ENCODE measurements at regions not wholly inside any gene's neighbourhood (a gene's known extent, or its start where the extent isn't known, plus 50 kb on each side); places are given as distances from the start of the nearest gene placed in this dataset.
"Not testable (repeated sequence)": the region's sequence is repeated elsewhere in the genome, so short reads cannot be mapped to it uniquely, and the experiment has no call there.

- DNase-seq (ENCODE audit: low read depth) = no peak
These were observed 345.8 kb downstream of the TEX29 start for GRCh38 chr13:111666164-111666776.

DNA sequence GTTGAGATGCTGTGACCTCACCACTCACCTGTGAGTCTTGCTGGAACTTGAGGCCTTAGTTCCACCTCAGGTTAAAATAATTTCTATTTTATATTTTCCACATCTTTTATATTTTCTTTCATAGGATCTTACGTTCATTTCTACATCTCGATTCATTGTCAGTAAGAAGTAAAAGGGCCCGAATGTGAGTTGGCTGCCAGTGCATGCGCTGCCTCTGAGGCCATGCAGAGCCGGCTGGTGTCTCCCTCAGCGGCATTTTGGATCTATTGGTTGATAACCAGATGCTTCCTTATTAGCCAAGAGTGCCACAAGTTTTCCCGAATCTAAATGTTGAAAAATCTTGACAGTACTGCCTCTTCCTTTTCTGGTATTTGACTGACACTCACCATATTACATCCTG lies 347.3 kb downstream of the TEX29 start:
- no peak for DNase-seq (ENCODE audit: low read depth)

- DNase-seq (ENCODE audit: low read depth) = no peak
These were observed 348.0 kb downstream of the TEX29 start for GRCh38 chr13:111668451-111668850.

DNA sequence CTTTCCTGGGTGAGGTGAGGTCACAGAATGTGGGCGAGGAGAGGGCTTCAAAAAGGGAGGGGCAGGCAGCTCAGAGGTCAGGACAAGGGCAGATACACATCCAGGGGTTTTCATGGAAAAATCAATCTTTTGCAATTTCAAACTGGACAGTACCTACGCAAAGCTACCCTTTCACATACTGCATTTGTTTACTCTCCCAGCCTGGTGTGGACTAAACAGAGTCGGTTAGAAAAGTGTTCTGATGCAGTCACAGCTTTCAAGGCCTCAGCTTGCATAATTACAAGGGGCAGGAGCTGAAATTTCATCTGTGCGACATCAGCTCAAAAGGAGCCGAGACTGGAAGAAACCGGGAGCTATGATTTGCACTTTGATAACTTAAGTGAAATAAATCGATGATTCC lies 351.8 kb downstream of the TEX29 start:
- not testable (repeated sequence) for DNase-seq (ENCODE audit: low read depth)

DNA sequence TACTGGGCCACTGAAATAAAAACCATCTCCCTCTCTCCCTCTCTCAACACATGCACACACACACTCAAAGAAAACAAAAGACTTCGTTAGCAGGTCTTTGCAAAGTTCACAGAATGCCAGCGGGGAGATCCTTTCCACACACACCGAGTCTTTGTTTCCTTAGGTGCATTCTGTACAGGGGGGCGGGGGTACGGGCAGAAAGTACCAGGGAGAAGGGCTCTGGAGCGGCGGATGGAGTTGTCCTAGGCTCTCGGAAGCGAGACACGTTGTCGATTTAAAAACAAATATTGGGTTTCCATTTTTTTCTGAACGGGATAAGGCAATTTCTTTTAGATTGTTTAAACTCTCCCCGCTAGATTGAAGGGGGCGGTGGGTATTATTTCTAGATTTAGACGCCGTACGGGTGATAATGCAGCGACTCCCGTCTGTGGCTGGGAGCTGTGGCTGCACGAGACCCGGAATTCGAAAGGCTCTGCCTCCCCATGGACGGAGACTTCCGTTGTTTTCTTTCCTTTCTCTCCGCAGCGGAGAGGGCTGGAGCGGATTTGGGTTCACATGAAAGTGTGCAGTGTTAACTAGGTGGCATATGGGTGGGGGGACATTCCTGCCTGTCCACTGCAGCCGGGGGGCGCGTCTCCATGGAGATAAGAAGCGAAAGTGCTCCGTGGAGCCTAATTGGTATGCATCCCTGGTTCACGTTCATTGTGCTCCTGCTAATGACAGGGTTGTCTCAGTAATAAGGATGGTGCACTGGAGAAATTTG lies 357.9 kb downstream of the TEX29 start:
- DNase-seq (ENCODE audit: low read depth) = not testable (repeated sequence)

DNA sequence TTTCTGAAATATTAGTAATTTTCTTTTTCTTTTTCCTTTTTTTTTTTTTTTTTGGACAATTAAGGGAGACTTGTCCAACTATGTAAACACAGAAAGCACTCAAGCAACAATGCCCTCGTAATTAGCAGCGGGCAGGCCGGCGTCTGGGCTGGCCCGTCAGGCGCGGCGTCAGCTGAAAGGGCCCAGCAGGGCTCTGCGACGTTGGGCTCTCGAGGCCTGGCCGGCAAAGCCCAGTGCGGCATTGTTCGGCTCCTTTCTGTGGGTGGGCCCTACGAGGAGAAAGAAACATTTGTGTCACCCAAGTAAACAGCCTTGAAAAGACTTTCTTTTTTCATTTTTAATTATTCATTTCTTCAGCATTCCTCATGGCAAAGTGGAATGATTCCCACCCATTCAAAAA lies 359.2 kb downstream of the TEX29 start:
- not testable (repeated sequence) for DNase-seq (ENCODE audit: low read depth)

DNA sequence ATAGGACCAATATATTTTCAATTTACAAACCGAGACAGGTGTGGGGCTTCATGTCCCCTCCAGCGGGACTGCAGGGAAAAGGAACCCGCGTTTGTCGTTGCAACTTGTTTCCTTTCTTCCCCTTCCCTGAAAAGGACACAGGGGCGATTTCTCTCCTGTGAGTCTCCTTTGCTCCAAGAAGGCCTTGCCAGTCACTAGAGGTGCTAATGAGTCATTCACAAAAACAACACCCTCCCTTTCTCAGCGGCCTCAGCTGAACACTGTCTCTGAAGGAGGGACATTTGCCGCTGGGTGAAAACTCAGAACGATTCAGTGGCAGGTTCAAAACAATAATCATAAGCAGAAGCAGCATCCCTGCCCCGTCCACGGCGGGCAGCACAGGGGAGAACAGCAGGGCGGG lies 359.7 kb downstream of the TEX29 start:
- DNase-seq (ENCODE audit: low read depth) = not testable (repeated sequence)

DNA sequence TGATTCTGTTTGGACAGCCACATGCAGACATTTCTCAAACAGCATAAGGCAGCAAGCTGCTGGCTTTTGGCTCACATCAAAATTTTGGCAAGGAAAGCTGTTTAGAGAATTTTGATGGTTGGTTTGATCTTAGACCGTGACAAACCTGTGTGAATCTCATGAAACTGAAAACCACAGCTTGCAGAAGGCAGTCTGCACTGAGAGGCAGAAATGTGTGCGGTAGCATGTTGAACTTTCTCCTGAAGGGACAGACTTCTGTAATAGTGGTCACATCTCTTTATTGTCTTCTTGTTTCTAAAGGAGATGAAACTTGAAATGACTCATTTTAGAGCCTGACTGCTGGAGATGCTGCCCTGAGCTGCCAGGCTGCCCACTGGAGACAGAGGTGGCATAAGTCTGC lies 371.6 kb downstream of the TEX29 start:
- not testable (repeated sequence) for DNase-seq (ENCODE audit: low read depth)

DNA sequence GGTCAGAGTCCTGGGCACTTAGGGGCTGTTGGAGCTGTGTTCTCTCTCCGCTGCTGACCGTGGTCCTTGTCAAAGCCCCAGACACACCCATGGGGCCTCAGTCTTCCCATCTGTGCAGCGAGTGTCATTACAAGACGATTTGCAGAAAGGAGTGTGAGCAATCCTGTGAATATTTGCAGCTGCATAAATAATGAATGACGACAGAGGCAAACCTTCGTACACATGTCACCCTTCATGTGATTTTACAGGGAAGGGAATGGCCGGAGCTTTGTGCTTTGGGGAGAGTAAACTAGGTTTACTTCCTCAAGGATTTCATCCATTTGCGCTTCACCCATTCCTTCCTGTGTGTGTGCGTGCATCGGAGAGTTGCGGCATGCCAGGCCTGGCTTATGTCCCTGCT lies 370.8 kb upstream of the SOX1 start:
- DNase-seq (ENCODE audit: low read depth) = not testable (repeated sequence)

- DNase-seq (ENCODE audit: low read depth) = not testable (repeated sequence)
These were observed 364.9 kb upstream of the SOX1 start for GRCh38 chr13:111702059-111702458.

Data from EH (cell line).